Suppressor macrophage (primary cell): ENCODE measurements at regions not wholly inside any gene's neighbourhood (a gene's known extent, or its start where the extent isn't known, plus 50 kb on each side); places are given as distances from the start of the nearest gene placed in this dataset.

Experiments used
- DNase-seq, 4 experiments: peaks; one replicate each; pipeline ENCODE4 v3.0.0-alpha.2; 2020 to 2022

DNA sequence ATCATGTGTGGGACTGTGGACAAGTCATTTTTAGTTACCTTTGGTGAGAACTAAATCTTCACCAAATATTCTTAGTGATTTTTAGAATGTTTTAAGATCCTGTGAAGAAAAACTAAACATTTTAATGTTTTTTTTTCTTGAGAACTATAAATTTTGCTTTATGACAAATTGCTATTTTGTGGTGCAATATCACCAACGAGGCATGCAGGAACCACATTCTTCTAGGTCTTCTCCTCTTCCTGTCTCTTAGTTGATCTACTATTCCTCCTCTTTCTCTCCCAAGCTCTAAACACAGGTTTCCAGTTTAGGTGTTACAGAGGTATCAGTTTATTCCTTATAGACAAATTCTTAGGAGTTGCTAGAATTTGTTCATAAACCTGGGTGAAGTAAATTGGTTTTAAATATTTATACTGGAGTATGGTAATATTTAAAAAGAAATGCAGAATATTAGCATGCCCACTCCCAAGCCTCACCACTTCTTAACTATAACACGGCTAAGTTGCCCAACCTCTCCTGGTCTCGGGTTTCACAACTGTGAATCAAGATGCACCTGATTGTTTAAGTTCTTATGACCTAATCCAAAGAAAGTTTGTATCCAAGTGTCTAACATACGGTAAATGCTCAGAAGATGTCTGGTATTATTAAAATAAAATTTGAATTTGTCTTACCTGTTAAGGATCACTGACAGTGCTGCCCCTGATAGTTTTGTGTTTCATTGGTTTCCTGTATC is 56.5 kb upstream of the CLNK start:
- DNase-seq = no peak

DNA sequence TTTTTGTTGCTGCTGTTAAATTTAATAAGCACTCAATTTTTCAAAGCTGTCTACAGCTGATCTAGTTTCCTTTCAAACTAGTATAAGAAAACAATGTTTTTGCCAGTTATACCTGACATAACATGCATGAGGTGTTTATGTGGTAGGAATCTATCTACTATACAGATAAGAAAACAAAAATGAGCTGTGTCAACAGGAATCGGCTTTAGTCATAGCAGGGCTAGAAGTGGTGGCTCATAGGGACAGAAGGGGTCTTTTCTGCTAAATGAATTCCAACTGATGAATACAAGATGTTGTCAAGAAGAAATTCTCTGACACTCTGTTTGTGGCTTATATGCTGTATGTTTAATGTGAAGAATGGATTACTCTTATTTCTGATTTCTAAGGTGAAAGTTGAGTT is 55.7 kb upstream of the CLNK start:
- DNase-seq = no peak

DNA sequence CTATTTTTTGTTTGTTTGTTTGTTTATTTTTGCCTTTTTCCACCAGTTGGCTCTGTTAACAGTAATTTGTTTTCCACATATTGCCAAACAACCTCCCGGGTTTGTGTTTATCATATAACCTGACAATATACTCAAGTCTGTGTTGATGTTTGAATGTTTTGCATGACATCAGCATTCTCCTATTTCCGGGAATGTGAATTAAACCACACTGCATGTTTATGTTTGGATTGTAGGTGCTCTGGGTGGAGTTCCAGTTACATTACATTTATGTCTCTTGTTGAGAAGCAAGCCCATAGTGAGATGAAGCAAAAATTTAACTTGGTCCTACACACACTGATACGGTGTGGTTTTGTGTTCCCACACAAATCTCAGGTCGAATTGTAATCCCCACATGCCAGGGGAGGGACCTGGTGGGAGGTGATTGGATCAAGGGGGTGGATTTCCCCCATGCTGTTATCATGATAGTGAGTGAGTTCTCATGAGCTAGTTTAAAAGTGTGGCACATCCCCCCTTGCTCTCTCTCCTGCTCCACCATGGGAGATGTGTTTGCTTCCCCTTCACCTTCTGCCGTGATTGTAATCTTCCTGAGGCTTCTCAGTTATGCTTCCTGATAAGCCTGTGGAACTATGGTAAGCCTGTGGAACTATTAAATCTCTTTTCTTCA is 54.4 kb upstream of the CLNK start:
- no peak for DNase-seq

DNA sequence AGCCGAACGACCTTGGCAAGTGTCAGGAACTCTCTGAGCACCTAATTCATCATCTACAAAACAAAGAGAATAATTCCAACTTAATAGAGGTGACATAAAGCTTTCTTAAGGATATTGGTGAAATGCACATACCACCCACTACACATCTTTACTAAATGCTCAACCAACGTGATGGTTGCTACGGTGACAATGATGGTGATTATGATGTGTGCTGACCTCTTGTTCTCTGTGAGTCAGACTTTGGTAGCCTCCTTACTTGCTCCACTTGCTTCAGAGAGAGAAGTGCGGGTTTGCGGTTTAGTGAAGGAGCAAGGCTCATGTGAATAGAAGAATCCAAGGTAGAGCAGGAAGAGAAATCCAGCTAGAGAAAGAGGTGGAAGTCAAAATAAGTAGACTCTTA is 52.8 kb upstream of the CLNK start:
- DNase-seq = no peak

DNA sequence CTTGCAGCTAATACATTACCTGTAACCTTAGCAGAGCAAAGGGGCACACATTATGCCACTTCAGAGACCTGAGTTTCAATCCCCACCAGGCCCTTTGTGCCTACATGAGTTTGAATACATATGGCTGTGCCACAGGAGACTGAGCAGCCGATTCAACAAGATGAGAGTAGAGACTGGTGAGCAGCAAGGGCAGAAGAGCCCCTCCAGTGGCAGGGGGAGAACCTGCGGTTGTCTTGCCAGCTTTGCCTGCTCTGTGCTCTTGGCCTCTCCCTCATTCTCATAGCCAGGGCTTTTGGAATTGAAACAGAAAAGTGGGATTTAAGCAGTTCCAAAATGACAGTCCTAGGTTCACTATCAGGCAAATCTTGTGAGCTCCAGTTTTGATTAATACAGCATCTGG is 52.3 kb upstream of the CLNK start:
- DNase-seq = no peak

DNA sequence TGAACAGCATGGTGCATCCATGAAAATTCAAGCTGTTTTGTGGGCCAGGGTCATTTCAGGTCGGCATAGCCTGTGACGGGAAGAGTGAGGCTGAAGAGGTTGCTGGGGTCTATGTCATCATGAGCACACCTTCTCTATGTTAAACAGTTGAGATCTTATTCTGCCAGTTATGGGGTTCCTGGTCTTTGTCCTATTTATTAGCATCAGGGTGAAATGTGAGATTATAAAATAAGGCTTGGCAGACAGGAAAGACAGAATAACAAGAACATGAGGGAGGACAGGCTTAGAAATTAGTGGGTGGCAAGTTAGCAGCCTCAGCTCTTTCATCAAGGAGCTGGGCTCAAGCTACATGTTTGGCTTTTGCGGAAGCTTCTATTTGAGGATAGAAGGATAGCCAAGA is 51.7 kb upstream of the CLNK start:
- DNase-seq = no peak

DNA sequence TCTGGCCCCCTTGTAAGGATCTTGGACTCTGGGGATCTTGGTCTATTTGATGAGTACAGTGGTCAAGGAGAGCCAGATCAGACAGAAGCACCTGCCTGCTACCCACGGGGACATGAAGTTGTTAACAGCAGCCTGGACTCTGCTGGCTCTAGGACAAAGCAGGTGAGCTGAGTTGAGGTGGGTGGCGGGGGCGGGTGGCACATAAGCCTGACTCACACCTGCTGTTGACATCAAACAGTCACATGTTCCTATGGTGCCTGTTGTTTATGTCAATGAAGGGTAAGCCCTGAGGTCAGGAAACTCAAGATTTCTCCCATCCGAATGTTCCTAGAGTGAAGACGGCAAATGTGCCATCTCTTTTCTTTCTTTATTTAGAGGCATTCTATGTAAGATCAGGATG is 50.1 kb upstream of the CLNK start:
- no peak for DNase-seq
